CD4-positive, alpha-beta T cell (primary cell): ENCODE measurements at regions not wholly inside any gene's neighbourhood (a gene's known extent, or its start where the extent isn't known, plus 50 kb on each side); places are given as distances from the start of the nearest gene placed in this dataset.

Source experiments
- ATAC-seq: fragments of 200-7000 bp; cut with Tn5 transposase; one replicate; pipeline ENCODE4 v1.10.0; 2022; ENCODE audit warnings: mild to moderate bottlenecking; ENCODE audit not compliant: poor library complexity
- CTCF ChIA-PET: fragments of 350-600 bp; sonication (Branson Sonifier 250); formaldehyde crosslinking; loops from one replicate; lab custom pipeline; 2021; ENCODE audit warnings: antibody characterized with exemption, inconsistent platforms; lab: Charles Lee
- POLR2A ChIA-PET: fragments of 350-600 bp; sonication (Branson Sonifier 250); formaldehyde crosslinking; loops from one replicate; lab custom pipeline; 2021; ENCODE audit warnings: antibody characterized with exemption, inconsistent platforms; lab: Charles Lee
- DNase-seq, 14 experiments: peaks; one replicate each; pipeline ENCODE4 v3.0.0-alpha.2; 2013 to 2020; ENCODE audit warnings: mixed read lengths in 2 of 14
- H3K27ac ChIP-seq, 2 donors: one replicate each; pipeline versions ENCODE4 v1.5.1 to v1.7.0; 2013; ENCODE audit warnings: low read length in 2 of 2, low read depth in 1 of 2, mild to moderate bottlenecking in 1 of 2
- H3K27me3 ChIP-seq, 2 experiments: 1 replicate in 1 of 2; 2 replicates in 1 of 2; pipeline versions ENCODE4 v1.6.1 to v1.7.0; 2013; ENCODE audit warnings: low read length in 2 of 2, control low read depth in 1 of 2, mild to moderate bottlenecking in 1 of 2, moderate library complexity in 1 of 2; ENCODE audit not compliant: insufficient read depth in 2 of 2, control insufficient read depth in 1 of 2
- H3K36me3 ChIP-seq: one replicate; pipeline ENCODE4 v1.6.1; 2013; ENCODE audit warnings: low read length, control low read depth; ENCODE audit not compliant: insufficient read depth
- H3K4me1 ChIP-seq: one replicate; pipeline ENCODE4 v1.6.1; 2013; ENCODE audit warnings: low read length, control low read depth; ENCODE audit not compliant: insufficient read depth
- H3K4me3 ChIP-seq: one replicate; pipeline ENCODE4 v1.5.1; 2013; ENCODE audit warnings: mild to moderate bottlenecking, low read length, moderate library complexity
- H3K9me3 ChIP-seq, 2 experiments: 1 replicate in 1 of 2; 2 replicates in 1 of 2; pipeline versions ENCODE4 v1.6.1 to v1.7.0; 2013; ENCODE audit warnings: low read length in 2 of 2, mild to moderate bottlenecking in 2 of 2, control low read depth in 1 of 2, moderate library complexity in 1 of 2; ENCODE audit not compliant: control insufficient read depth in 1 of 2, insufficient read depth in 1 of 2
- H3K27ac Mint-ChIP-seq: one replicate; pipeline ENCODE4 v1.8.0; 2020; ENCODE audit warnings: mixed read lengths
- H3K27me3 Mint-ChIP-seq: one replicate; pipeline ENCODE4 v1.8.0; 2021; ENCODE audit warnings: mixed read lengths
- H3K36me3 Mint-ChIP-seq: one replicate; pipeline ENCODE4 v1.8.0; 2021; ENCODE audit warnings: low read depth, mixed read lengths
- H3K4me1 Mint-ChIP-seq: one replicate; pipeline ENCODE4 v1.8.0; 2021; ENCODE audit warnings: low read depth, mixed read lengths
- H3K4me3 Mint-ChIP-seq: one replicate; pipeline ENCODE4 v1.8.0; 2020; ENCODE audit warnings: mild to moderate bottlenecking, mixed read lengths
- H3K9me3 Mint-ChIP-seq: one replicate; pipeline ENCODE4 v1.8.0; 2020; ENCODE audit warnings: mixed read lengths
- CTCF ChIP-seq: fragments of 200-600 bp; IDR thresholded peaks from one replicate; pipeline ENCODE4 v1.8.0; 2022; ENCODE audit warnings: antibody characterized with exemption, mild to moderate bottlenecking
- intact Hi-C, 2 experiments: fragments of 100-400 bp; cut with DNase I in 1 of 2; cut with micrococcal nuclease in 1 of 2; formaldehyde crosslinking; loops; one replicate each; pipeline versions ENCODE4 v1.15.1 to v1.9.0; 2023 to 2025; cut with DNase I, micrococcal nuclease

GRCh38 chr3:115226844-115227445 is 79.9 kb upstream of the ZBTB20 start:
- no peak for ATAC-seq

GRCh38 chr3:115227461-115227860 is 80.4 kb upstream of the ZBTB20 start:
- Histone ChIP-seq H3K36me3 (no peaks in the 10 kb centered on the region), H3K27ac (no peak overlapping the region), H3K4me1 (no peaks in the 10 kb centered on the region), H3K4me3 (no peak overlapping the region), H3K27me3 (no peaks in the 10 kb centered on the region), H3K9me3 (no peaks in the 10 kb centered on the region)
- no peak for DNase-seq
- no peak overlapping the region for H3K27ac Mint-ChIP-seq
- ChIA-PET CTCF (no interaction called here), POLR2A (no interaction called here)
- no peaks in the 10 kb centered on the region for H3K36me3 Mint-ChIP-seq
- no peak overlapping the region for H3K4me3 Mint-ChIP-seq
- H3K27me3 Mint-ChIP-seq: no peaks in the 10 kb centered on the region
- ATAC-seq: no peak
- H3K4me1 Mint-ChIP-seq: no peaks in the 10 kb centered on the region
- intact Hi-C loops: no loop called here
- no peaks in the 10 kb centered on the region for H3K9me3 Mint-ChIP-seq
- no peak for TF ChIP-seq CTCF

More at GRCh38 chr3:115226844-115227445, 79.9 kb upstream of the ZBTB20 start:
- DNase-seq: no peak
- H3K4me1 ChIP-seq: no peaks in the 10 kb centered on the region
- no peak overlapping the region for H3K27ac ChIP-seq
- Mint-ChIP-seq H3K27me3 (no peaks in the 10 kb centered on the region), H3K36me3 (no peaks in the 10 kb centered on the region), H3K9me3 (no peaks in the 10 kb centered on the region), H3K4me1 (no peaks in the 10 kb centered on the region), H3K4me3 (no peak overlapping the region), H3K27ac (no peak overlapping the region)
- no peak for TF ChIP-seq CTCF
- ChIA-PET CTCF (no interaction called here), POLR2A (no interaction called here)
- H3K36me3 ChIP-seq: no peaks in the 10 kb centered on the region
- H3K9me3 ChIP-seq: no peaks in the 10 kb centered on the region
- H3K4me3 ChIP-seq: no peak overlapping the region
- H3K27me3 ChIP-seq: no peaks in the 10 kb centered on the region
- intact Hi-C loops: no loop called here

- no peak for TF ChIP-seq CTCF
- H3K4me1 Mint-ChIP-seq: no peaks in the 10 kb centered on the region
- no peak for ATAC-seq
- no peak overlapping the region for H3K27ac ChIP-seq
- CTCF ChIA-PET: no interaction called here
- H3K36me3 ChIP-seq: no peaks in the 10 kb centered on the region
- H3K4me3 ChIP-seq: no peak overlapping the region
- H3K27me3 ChIP-seq: no peaks in the 10 kb centered on the region
- POLR2A ChIA-PET: no interaction called here
- no peaks in the 10 kb centered on the region for H3K4me1 ChIP-seq
- intact Hi-C loops: no loop called here
- no peak overlapping the region for H3K27ac Mint-ChIP-seq
- no peaks in the 10 kb centered on the region for H3K9me3 ChIP-seq
- no peak for DNase-seq
- no peak overlapping the region for H3K4me3 Mint-ChIP-seq
- no peaks in the 10 kb centered on the region for H3K9me3 Mint-ChIP-seq
- no peaks in the 10 kb centered on the region for H3K27me3 Mint-ChIP-seq
- H3K36me3 Mint-ChIP-seq: no peaks in the 10 kb centered on the region
Measured at GRCh38 chr3:115228266-115228665, 81.2 kb upstream of the ZBTB20 start.
